ENCODE measurements at regions not wholly inside any gene's neighbourhood (a gene's known extent, or its start where the extent isn't known, plus 50 kb on each side); places are given as distances from the start of the nearest gene placed in this dataset.

DNA sequence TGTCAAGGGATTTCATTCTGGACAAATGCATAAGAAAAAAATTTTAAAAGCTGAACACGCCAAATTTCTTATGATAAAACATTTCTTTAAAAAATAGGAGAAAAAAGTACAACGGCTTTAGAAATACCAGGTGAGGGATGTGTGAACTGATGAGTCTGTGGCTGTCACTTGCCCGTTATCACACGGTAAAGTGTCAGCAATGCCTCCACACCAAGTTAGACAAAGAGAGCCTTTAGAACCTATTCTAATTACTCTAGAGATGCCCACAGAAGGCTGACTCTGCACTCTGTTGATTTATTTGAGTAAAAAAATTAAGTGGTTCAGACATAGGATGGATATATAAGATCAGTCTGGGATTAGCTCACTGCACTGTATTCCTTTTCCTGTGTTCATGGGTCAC lies 523.8 kb downstream of the RNF144A start:
- TF ChIP-seq CTCF (IDR thresholded peaks at IDR 0.05) (no peak), POLR2A (IDR thresholded peaks at IDR 0.05; ENCODE audit: low read depth) (no peak), EP300 (IDR thresholded peaks at IDR 0.05) (no peak)

Data from esophagus muscularis mucosa (tissue), 4 donors.